Motor neuron (in vitro differentiated cells): ENCODE measurements at regions not wholly inside any gene's neighbourhood (a gene's known extent, or its start where the extent isn't known, plus 50 kb on each side); places are given as distances from the start of the nearest gene placed in this dataset.
"Not testable (repeated sequence)": the region's sequence is repeated elsewhere in the genome, so short reads cannot be mapped to it uniquely, and the experiment has no call there.

Experiments
- ATAC-seq, 8 experiments: fragments of 200-7000 bp; cut with Tn5 transposase; replicated peaks in 6 of 8; 2 replicates each; pipeline ENCODE4 v1.8.0; 2021; ENCODE audit warnings: mild to moderate bottlenecking in 8 of 8, moderate library complexity in 8 of 8
- H3K27ac ChIP-seq, 2 donors: fragments of 250-450 bp; sonication (Bioruptor Pico); 2 replicates each; pipeline ENCODE4 v1.9.0; 2021; ENCODE audit warnings: antibody characterized with exemption in 2 of 2, mild to moderate bottlenecking in 2 of 2, moderate library complexity in 1 of 2
- H3K4me1 ChIP-seq, 2 donors: fragments of 250-450 bp; sonication (Bioruptor Pico); replicated peaks in 1 of 2; 2 replicates each; pipeline ENCODE4 v1.6.1; 2021; ENCODE audit warnings: antibody characterized with exemption in 2 of 2, mild to moderate bottlenecking in 2 of 2, moderate library complexity in 1 of 2
- H3K4me3 ChIP-seq, 5 donors: fragments of 250-450 bp; sonication (Bioruptor Pico); 2 replicates each; pipeline ENCODE4 v1.9.0; 2021; ENCODE audit warnings: antibody characterized with exemption in 5 of 5, mild to moderate bottlenecking in 5 of 5, moderate library complexity in 4 of 5
- WGBS, 10 experiments: fragments of 450-650 bp; shearing (Covaris generic); methylation state at CpG; one replicate each; pipeline ENCODE4 v1.0.0; 2022; 5-methylcytosine and 5-hydroxymethylcytosine counted together
- in situ Hi-C, 9 experiments: fragments of 400-800 bp; cut with MboI; loops; one replicate each; pipeline ENCODE4 v1.15.0; 2021; ENCODE audit warnings: low sequenced_read_pairs in 9 of 9, low pct_unique_long_range_greater_than_20kb in 2 of 9; ENCODE audit not compliant: unreplicated experiment in 9 of 9

DNA sequence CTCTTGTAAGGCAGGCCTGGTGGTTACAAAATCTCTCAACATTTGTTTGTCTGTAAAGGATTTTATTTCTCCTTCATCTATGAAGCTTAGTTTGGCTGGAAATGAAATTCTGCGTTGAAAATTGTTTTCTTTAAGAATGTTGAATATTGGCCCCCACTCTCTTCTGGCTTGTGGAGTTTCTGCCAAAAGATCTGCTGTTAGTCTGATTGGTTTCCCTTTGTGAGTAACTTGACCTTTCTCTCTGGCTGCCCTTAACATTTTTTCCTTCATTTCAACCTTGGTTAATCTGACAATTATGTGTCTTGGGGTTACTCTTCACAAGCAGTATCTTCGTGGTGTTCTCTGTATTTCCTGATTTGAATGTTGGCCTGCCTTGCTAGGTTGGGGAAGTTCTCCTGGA is 186.1 kb upstream of the ZNF32 start:
- H3K27ac ChIP-seq, H3K4me3 ChIP-seq, ATAC-seq, in situ Hi-C loops, H3K4me1 ChIP-seq: not testable (repeated sequence)
- WGBS, 10 experiments = 0 to 83% (median 47%) methylated on average over 1 to 2 of the region's 2 CpGs

DNA sequence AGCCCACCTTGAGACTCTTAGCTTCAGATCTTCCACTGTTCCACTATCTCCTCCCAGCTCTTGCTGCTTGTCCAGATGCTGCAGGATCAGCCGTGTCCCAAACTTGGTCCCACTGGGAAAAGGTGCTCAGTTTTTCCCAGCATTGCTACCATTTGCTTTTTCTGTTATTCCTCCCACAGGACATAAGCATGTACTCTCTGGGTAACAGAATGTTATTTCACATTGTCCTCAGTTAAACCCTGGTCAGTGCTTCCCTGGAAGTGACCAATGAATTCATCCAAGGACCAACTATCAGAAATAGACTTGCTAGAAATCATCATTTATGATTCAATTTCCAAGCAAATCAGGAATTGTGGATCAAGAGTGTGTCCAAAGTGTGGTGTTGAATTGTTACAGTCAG is 179.2 kb upstream of the ZNF32 start:
- in situ Hi-C loops = no loop called here
- H3K4me3 ChIP-seq = no peak overlapping the region
- no peaks in the 10 kb centered on the region for H3K4me1 ChIP-seq
- no peak overlapping the region for H3K27ac ChIP-seq
- WGBS, 10 experiments = 33 to 100% (median 86%) methylated on average over 1 of the region's 1 CpG; no CpG with 5 or more reads in 7 of the 10 experiments
- no peak for ATAC-seq

DNA sequence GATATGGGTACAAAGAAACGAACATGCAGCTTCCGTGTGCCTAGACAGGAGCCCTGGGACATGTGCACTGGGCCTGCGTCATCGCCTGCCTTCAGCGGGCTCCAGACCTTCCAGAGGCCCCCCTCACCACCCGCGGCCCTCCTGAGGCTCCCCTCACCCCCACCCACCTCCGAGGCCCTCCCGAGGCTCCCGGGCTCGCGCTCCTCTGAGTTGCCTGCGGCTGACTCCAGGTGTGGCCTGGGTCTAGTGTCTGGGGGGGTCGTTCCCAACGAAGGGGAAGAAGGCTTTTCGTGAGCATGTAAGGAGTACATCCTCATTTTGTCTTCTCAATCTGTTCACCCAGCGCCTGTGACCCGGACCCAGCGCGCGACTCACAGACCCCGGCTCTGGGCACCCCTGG is 177.3 kb upstream of the ZNF32 start:
- H3K27ac ChIP-seq = no peak overlapping the region
- in situ Hi-C loops = no loop called here
- WGBS, 10 experiments = 85 to 100% (median 98%) methylated on average over 1 to 4 of the region's 22 CpGs; no CpG with 5 or more reads in 6 of the 10 experiments
- no peak for ATAC-seq
- H3K4me3 ChIP-seq = no peak overlapping the region
- H3K4me1 ChIP-seq = no peaks in the 10 kb centered on the region

DNA sequence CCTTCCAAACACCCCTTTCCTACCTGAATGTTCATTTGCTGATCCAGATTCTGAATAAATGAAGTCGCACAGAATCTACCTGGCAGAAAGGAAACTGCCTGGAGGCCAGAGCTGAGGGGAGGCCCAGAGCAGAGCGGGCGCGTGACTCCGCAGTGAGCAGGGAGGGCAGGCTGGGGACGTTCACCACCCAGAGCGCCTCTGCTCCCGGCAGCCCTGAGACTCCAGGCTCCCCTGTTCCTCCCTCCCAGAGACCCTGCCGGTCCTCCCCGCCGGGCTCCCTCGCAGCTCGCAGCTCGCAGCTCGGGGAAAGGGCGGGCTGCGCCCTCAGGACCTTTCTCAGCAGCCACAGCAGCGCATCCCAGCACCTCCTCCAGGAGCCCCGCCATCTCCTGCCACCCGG is 176.7 kb upstream of the ZNF32 start:
- no peak overlapping the region for H3K27ac ChIP-seq
- H3K4me1 ChIP-seq = no peaks in the 10 kb centered on the region
- in situ Hi-C loops = no loop called here
- H3K4me3 ChIP-seq = no peak overlapping the region
- WGBS, 10 experiments = 85 to 100% (median 90%) methylated on average over 2 to 5 of the region's 20 CpGs; no CpG with 5 or more reads in 5 of the 10 experiments
- no peak for ATAC-seq

DNA sequence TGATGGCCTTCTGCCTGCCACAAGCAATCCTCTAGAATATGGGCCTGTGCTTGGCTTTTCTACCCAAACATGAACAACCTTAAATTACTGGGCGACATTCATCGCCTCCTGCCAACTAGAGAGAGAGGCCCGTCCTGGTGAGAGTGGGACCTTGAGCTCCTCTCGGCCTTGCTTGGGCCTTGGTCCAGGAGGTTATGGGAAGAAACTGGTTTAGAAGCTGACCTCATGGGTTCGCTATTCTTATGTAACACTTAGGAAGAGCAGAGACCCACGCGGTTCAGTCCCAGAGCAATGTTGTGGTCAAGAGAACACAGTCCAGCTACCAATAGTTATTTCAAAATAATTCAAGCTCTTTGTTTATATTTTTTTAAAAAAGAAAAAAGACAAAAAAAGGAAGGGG is 176.3 kb upstream of the ZNF32 start:
- Histone ChIP-seq H3K27ac (no peak overlapping the region), H3K4me1 (no peaks in the 10 kb centered on the region), H3K4me3 (no peak overlapping the region)
- ATAC-seq = no peak
- 0 to 100% (median 83%) methylated on average over 1 to 6 of the region's 7 CpGs; no CpG with 5 or more reads in 1 of the 10 experiments for WGBS, 10 experiments
- in situ Hi-C loops = no loop called here

DNA sequence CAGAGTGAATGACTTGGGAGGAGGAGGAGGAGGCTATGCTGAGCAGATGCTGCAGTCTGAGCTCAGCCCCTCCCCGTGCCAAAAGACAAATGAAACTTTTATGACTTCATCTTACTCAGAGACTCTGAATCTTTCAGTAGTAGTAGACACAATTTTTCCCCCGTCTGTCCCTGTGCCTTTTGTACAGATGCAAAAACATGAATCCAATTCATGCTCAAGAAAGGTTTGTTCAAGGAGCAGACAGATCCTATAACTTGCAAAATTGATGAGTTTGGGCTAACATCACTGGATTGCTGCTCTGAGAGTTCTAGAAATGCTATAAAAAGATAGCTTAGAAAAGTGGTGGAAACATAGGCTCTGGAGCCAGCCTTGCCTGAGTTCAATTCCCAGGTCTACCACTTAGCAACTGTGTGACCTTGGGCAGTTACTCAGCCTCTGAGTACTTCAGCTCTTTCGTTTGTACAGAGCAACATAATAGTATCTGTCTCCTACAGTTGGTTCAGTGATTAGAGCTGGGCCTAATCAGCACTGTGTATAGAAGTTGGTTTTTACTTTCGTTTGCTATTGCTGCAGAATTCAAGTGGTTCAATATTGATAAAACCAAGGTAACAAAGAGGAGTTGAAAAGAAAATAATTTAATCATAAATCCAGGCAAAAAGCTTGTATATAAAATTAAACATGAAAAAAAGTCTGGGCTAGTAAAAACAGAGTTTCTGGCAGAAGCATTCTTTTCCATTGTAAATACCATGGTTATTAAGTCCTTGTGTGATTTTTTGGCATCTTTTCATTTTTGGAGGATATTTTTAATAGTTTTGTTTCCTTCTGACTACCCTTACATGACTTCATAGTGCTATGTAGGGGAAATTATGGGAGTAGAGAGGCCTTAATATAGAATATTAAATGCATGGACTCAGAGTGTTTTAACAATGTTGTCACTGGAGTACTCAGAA is 174.2 kb upstream of the ZNF32 start:
- Histone ChIP-seq H3K27ac (no peak overlapping the region), H3K4me1 (no peaks in the 10 kb centered on the region), H3K4me3 (no peak overlapping the region)
- WGBS, 10 experiments = 0 to 80% (median 60%) methylated on average over 1 to 4 of the region's 4 CpGs; no CpG with 5 or more reads in 1 of the 10 experiments
- in situ Hi-C loops = no loop called here
- no peak for ATAC-seq

DNA sequence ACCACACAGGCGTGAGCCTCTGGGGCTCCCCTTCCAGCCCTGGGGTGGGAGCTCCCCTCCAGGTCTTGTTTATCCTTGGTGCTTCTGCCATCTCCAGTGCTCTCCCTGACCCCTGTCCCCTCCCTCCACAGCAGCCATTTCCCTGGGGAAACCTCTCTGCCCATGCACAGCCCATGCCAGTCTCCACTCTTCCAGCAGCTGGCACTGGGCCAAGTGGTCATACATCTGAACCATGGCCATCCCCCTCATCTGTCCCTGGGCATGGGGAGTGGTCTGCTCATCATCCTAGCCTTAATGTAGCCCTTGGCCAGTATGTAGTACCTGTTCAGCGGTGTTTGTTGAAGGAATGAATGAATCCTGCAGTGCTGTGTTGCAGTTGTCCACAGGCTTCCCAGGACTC is 172.4 kb upstream of the ZNF32 start:
- no peak for ATAC-seq
- H3K4me3 ChIP-seq = no peak overlapping the region
- no peak overlapping the region for H3K27ac ChIP-seq
- WGBS, 10 experiments = 40 to 80% methylated on average over 1 of the region's 2 CpGs; no CpG with 5 or more reads in 8 of the 10 experiments
- in situ Hi-C loops = no loop called here
- no peaks in the 10 kb centered on the region for H3K4me1 ChIP-seq

DNA sequence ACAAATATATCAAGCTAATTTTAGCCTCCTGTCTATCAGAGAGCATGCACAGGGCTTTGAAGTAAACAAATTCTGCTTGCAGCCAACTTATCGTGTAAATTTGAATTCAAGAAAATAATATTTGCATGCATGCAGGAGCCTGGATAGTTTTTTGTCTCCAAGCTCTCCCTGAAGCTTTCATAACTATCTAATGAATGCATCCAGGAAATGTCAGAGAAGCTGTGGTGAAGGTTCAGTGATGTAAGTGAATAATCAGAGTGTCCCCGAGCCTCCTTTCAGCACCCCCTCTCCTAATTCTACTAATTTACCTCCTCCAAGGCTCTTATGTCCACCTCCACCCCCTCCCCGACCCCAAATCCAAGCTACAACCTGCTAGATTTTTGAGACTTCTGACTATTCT is 172.0 kb upstream of the ZNF32 start:
- WGBS, 10 experiments = 0 to 100% (median 76%) methylated on average over 1 to 3 of the region's 3 CpGs
- no peak for ATAC-seq
- no peak overlapping the region for H3K4me3 ChIP-seq
- in situ Hi-C loops = no loop called here
- no peak overlapping the region for H3K27ac ChIP-seq
- H3K4me1 ChIP-seq = no peaks in the 10 kb centered on the region

DNA sequence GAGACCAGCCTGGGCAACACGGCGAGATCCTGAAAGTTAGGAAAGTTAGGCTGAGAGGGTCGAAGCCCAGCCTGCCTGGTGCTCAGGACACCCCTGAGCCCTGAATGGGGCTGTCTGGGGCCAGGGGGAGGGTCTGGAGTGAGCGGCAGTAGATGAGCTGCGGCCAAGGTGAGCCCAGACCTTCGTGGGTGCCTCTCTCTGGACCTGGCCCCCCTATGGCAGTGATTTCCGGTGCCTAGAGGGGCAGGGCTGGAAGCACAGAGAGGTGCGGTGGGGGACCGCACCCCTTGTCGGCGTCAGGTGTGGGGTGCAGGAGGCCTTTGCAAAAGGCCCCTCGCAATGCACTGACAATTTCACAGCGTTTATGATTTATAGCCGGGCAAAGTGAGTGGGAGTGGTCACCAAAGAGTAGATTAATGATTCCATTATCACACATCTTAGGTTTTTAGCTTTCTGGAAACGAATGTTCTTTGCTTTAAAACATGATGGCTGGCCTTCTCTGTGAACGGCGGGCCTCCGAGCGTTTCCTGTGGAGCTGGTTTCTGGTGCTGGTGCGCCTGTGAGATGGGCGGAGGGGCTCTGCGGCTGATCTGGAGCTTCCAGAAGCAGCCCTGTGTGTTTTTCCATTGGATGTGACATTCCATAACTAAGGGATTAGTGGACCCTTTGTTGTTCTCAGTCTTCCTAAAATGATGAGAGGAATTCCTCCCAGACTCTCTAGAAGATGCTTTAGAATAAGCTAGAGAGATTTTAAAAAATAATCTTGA is 171.0 kb upstream of the ZNF32 start:
- 60 to 100% (median 89%) methylated on average over 1 to 15 of the region's 22 CpGs; no CpG with 5 or more reads in 3 of the 10 experiments for WGBS, 10 experiments
- no peaks in the 10 kb centered on the region for H3K4me1 ChIP-seq
- no peak overlapping the region for H3K27ac ChIP-seq
- no peak for ATAC-seq
- in situ Hi-C loops = no loop called here
- H3K4me3 ChIP-seq = no peak overlapping the region

DNA sequence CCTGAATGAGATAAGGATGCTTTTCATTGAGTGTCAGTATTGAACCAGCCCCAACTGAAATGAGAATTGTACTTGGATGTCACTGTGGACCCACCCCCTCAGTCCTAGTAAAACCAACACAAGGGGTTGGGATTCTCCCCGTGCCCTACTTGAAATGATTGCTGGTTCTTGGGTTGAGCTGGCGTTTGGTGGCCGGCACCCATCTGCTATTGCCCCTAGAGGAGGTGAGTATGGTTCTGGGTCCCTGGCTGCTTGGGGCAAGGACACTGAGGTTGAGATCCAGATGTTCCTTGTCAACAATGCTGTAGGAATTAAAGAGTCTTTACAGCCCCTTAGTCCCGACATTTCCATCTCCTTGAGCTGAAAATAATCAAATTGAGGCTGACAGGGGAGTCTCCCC is 170.0 kb upstream of the ZNF32 start:
- ATAC-seq = no peak

DNA sequence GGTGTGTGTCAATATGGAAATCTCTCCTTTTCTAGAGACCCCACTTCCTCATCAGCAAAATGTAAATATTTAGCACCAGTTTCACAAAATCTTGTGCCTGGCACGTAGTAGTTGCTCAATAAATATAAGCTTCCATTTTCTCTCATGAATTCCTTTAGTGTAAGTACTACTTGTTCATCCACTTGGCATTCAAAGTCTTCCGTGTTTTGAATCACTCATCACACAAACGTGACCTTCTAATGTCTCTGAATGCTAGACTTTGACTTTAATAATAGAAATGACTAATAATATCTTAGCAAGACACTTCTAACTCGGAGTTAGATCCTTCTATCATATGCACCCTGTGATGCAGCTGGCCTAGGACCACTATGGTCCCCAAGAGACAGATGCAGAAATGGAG is 168.7 kb upstream of the ZNF32 start:
- no peaks in the 10 kb centered on the region for H3K4me1 ChIP-seq
- ATAC-seq = no peak
- in situ Hi-C loops = no loop called here
- H3K4me3 ChIP-seq = no peak overlapping the region
- 6 to 85% (median 52%) methylated on average over 2 to 4 of the region's 4 CpGs; no CpG with 5 or more reads in 2 of the 10 experiments for WGBS, 10 experiments
- no peak overlapping the region for H3K27ac ChIP-seq

More for the DNA sequence above, 170.0 kb upstream of the ZNF32 start:
- in situ Hi-C loops = no loop called here
- Histone ChIP-seq H3K4me1 (no peaks in the 10 kb centered on the region), H3K4me3 (no peak overlapping the region), H3K27ac (no peak overlapping the region)
- 33 to 95% (median 70%) methylated on average over 1 to 3 of the region's 4 CpGs; no CpG with 5 or more reads in 6 of the 10 experiments for WGBS, 10 experiments

DNA sequence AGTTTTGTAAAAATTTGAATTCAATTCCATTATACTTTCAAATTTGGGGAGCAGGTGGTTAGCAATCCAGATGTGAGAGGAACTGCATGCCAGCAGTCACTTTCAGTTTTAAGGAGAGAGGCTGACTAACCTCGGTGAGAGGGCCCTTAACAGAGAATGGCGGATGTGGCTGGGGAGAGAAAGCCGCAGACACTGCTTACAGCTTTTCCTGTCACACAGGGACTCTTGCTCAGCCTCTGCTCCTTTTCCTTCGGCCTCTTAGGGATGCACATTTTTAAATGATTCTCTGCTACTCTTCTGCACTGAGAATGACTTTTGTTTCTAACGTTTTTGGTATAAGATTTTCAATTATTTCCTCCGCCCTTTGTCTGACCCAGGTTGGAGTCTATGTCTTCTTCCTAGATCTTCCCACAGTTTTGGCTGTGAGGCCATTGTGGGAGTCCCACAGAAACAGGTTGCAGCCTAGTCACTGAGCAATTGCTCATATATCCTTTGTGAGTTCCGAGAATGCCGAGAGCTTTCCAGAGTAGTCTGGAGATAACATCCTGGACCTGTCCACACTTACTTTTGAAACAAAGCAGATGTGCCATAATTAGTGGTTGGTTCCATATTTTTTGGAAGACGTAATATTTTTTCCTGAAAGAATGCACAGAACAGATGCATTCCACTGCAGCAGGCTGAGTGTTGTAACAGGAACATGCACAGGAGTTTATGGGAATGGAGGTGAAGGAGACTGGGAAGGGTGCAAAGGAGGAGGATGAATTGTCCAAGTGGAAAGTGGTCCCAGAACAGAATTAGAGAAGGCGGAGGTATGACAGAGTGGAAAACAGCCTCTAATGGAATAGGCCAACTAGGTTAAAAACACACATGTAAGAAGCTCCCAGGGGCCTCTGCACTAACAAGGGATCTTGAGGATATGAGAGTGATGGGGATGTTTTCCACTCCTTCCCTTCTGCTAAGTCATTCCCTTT is 168.0 kb upstream of the ZNF32 start:
- ATAC-seq = peak in 1 of 8 experiments; percentile 62
- Histone ChIP-seq H3K27ac (no peak overlapping the region), H3K4me3 (no peak overlapping the region), H3K4me1 (no peaks in the 10 kb centered on the region)
- in situ Hi-C loops = no loop called here
- 0 to 86% (median 50%) methylated on average over 1 to 8 of the region's 10 CpGs for WGBS, 10 experiments
